UCSD-AML1 (cell line): ENCODE measurements at regions not wholly inside any gene's neighbourhood (a gene's known extent, or its start where the extent isn't known, plus 50 kb on each side); places are given as distances from the start of the nearest gene placed in this dataset.
A peak's percentile ranks its signal among the peaks of the same experiment; 100 is the strongest.

Experiments used
- DNase-seq: peaks from one replicate; lab custom pipeline; 2025; ENCODE audit not compliant: unreplicated experiment; lab: John Stamatoyannopoulos, UW

- no peak for DNase-seq
Observed at GRCh38 chr11:116312570-116313391, 460.0 kb downstream of the BUD13 start.

GRCh38 chr11:116311206-116311605 is 461.6 kb downstream of the BUD13 start:
- DNase-seq = no peak

DNA sequence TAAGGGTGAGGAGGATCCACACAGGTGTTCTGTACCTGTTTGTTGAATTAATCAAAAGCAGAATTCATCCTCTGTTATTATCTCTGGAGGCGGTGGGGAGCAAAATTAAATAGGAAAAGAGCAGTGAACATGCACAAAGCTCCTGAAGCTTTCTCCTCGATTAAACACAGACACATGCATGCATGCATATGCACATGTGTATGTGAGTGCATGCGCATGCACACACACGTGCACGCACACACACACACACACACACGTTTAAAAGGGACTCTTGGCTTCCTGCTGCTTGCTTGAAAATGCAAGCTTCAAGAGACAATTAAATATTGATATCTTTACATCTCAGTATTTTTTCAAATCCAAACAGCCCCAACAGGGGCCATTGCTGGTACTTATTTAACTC is 462.1 kb downstream of the BUD13 start:
- no peak for DNase-seq

DNA sequence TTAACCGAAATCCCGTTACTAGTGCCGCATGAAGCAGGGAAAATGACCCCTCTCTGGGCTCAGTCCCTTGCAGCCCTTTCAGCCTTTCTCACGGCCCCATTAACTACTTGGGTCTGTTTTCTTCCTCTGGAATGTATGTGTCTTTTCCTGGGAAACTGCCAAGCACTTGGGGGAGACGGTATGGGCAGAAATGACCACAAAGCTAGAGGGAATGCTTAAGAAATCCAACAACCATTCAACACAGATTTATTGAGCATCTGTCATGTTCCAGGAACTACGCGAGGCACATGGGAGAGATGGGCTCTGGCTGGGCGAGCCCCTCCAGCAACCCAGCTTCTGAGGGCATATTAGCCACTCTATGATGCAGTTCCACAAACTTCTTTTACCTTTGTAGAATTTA is 462.6 kb downstream of the BUD13 start:
- DNase-seq = no peak

DNA sequence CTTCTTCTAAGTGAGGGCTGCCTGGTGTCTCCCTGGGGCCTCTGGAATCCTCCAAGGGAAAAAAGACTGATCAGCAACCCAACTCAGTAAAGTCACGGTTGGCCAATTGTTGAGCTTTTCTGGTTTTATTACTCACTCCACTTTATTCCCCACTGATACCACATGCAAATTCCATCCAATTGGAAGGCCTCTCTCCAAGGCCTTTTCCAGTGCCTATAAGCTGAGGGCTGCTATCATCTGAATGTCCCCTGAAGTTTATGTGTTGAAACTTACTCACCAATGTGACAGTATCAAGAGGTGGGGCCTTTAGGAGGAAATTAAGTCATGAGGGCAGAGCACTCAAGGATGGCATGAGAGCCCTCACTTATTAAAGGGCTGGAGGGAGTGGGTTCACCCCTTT is 463.3 kb downstream of the BUD13 start:
- no peak for DNase-seq

- no peak for DNase-seq
Observed at GRCh38 chr11:116302756-116303155, 470.0 kb downstream of the BUD13 start.

GRCh38 chr11:116301141-116301540 is 471.6 kb downstream of the BUD13 start:
- DNase-seq = no peak

DNA sequence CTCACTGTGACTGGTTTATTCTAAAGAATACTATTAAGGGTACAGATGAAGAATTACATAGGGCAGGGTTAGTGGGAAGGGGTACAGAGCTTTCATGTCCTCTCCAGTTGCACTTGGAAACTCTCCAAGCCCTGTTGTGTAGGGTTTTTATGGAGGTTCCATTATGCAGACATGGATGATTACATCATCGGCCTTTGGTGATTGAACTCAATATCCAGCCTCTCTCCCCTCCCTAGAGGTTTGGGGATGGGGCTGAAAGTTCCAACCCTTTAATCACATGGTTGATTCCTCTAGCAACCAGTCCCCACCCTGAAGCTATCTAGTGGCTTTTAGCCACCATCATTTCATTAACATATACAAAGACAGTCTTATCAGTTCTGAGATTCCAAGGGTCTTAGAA is 472.6 kb downstream of the BUD13 start:
- DNase-seq = no peak

- DNase-seq = no peak
Observed at GRCh38 chr11:116294630-116295029, 478.2 kb downstream of the BUD13 start.

- DNase-seq = no peak
Observed at GRCh38 chr11:116287866-116288265, 484.9 kb downstream of the BUD13 start.

- DNase-seq = no peak
Observed at GRCh38 chr11:116285026-116285425, 487.8 kb downstream of the BUD13 start.

DNA sequence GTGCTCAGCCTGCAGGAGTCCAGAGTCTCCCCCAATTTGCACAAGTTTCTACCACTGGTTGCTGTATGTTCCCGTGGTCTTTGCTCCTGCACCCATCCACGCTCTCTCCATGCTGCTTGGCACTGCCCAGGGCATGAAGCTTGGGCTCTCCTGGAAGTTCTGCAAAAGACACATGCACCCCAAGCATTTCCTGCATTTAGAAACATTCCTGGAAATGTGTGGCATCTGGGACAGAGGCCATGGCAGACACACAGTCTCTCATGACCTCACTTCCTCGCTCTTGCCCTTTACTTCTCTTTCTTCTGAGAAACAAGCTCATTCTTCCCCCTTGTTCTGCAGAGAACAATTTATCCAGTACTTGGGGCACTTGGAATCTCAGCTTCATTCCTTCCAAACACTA is 489.5 kb downstream of the BUD13 start:
- DNase-seq = no peak

GRCh38 chr11:116282481-116282880 is 490.3 kb downstream of the BUD13 start:
- no peak for DNase-seq

- no peak for DNase-seq
Observed at GRCh38 chr11:116281173-116282160, 491.3 kb downstream of the BUD13 start.

DNA sequence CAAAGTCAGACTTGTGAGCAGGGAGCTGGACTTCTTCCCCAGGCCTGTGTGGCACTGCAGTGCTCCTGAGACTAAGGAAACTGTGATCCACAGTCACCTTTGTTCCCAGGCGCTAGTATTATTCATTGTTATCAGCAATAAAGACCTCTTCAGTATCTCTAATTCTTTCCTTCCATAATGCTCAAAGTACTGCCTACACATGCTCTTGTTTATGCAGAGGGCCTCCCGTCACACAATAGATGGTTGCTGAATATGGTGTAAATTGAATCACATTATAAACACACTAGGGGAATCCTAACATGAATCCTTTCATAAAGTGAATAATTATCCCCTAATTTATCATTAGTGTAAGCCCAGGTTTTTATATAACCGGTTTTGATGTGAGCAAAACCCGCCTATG is 493.3 kb downstream of the BUD13 start:
- DNase-seq = no peak

DNA sequence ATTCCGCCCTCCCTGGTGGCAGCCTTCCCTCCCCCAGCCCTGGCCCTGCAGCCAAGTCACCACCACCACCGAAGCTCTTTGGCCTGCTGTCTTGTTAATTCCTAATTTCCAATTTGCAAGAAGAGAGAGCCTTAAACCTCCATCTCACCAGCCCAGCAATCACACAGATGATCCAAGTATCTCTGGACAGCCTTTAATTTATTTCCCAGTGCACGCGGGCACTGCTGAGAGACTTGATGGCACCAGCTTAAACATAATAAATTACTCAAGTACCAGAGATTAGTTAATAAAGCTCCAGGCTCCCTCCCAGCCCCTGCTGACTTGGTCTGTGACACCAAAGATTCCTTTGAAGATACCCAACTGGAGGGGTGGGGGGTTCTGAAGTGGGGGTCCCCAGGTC is 494.7 kb downstream of the BUD13 start:
- DNase-seq = no peak

- peak; percentile 56 for DNase-seq
Observed at GRCh38 chr11:116276051-116277044, 496.4 kb downstream of the BUD13 start.

DNA sequence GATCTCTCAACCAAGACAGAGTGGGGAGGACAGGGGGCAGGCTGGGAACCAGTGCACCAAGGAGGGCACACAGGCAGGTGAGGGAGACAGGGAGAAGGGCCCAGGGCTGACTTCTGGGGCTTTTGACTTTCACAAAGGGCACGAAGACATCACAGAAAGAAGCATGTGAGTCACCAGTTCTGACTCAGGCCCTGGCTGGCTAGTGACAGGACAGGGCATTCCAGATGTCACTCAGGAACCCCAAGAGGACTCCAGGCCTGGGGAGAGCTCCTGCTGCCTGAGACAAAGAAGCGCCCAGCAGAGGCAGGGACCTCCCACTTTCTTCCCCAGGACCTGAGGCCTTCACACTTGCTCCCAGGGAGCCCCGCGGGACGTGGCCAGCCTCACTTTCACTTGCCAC is 497.2 kb downstream of the BUD13 start:
- no peak for DNase-seq

- DNase-seq = no peak
Observed at GRCh38 chr11:116274521-116274920, 498.3 kb downstream of the BUD13 start.

DNA sequence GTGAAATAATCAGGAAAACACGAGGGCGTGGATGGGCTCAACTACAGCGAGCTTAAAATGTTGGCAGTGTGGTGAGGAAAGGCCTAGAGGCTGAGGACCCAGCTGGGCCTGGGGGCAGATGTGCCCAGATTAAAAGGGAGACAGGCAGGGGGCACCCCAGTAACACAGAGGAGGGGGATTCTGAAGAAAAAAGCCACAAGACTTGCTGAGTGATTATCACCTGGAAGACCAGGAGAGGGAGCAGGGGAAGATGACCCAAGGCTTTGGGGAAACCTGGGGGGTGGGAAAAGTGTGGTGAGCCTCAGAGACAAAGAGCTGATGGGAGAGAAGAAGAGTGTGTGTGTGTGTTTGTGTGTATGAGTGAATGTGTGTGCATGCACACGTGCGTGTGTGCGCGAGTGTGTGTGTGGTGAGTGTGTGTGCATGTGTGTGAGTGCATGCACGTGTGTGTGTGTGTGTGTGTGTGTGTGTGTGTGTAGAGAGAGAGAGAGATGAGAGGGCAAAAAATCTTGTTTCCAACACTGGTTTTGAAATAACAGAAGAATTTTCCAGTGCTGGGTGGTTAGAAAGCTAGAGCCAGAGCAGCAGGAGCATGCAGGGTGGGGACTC is 500.5 kb downstream of the BUD13 start:
- DNase-seq = no peak
